ENCODE measurements at regions not wholly inside any gene's neighbourhood (a gene's known extent, or its start where the extent isn't known, plus 50 kb on each side); places are given as distances from the start of the nearest gene placed in this dataset.

- H3K27me3 ChIP-seq (ENCODE audit: insufficient read depth, low read length, poor library complexity), result no peaks in the 10 kb centered on the region
- no peak for ATAC-seq (ENCODE audit: insufficient read depth, low read depth)
- H3K9me3 ChIP-seq (ENCODE audit: insufficient read depth, low read length, severe bottlenecking), result no peaks in the 10 kb centered on the region
- H3K9ac ChIP-seq (ENCODE audit: low read depth, low read length), result no peak overlapping the region
- H3K27ac ChIP-seq (ENCODE audit: low read length), result no peak overlapping the region
- H3K4me1 ChIP-seq (ENCODE audit: insufficient read depth, low read length), result no peaks in the 10 kb centered on the region
- no peaks in the 10 kb centered on the region for H3K79me2 ChIP-seq (ENCODE audit: insufficient read depth, low read length)
- no peak overlapping the region for H3K4me2 ChIP-seq (ENCODE audit: insufficient read depth, low read length)
- H4K20me1 ChIP-seq (ENCODE audit: insufficient read depth, low read length), result no peaks in the 10 kb centered on the region
- H3K4me3 ChIP-seq (ENCODE audit: low read depth in 1 of 2, low read length in 2 of 2), result no peak overlapping the region
- no peaks in the 10 kb centered on the region for H3K36me3 ChIP-seq (ENCODE audit: insufficient read depth, low read length)
- DNase-seq, result no peak
- H2AFZ ChIP-seq (ENCODE audit: low read depth, low read length), result no peak overlapping the region
- no peak for TF ChIP-seq EZH2 (IDR thresholded peaks at IDR 0.05; ENCODE audit: borderline replicate concordance, low read depth, low read length, severe bottlenecking)
- no peak for TF ChIP-seq CTCF (IDR thresholded peaks at IDR 0.05; ENCODE audit: borderline replicate concordance, extremely low read depth, low read length, poor library complexity, severe bottlenecking)
Observed at GRCh38 chr1:190019717-190020116, 457.9 kb downstream of the BRINP3 start.

GRCh38 chr1:190022709-190023108 lies 455.0 kb downstream of the BRINP3 start:
- Histone ChIP-seq H3K4me1 (ENCODE audit: insufficient read depth, low read length) (no peaks in the 10 kb centered on the region), H3K4me2 (ENCODE audit: insufficient read depth, low read length) (no peak overlapping the region), H3K27me3 (ENCODE audit: insufficient read depth, low read length, poor library complexity) (no peaks in the 10 kb centered on the region), H3K9me3 (ENCODE audit: insufficient read depth, low read length, severe bottlenecking) (no peaks in the 10 kb centered on the region), H2AFZ (ENCODE audit: low read depth, low read length) (no peak overlapping the region), H3K79me2 (ENCODE audit: insufficient read depth, low read length) (no peaks in the 10 kb centered on the region), H3K36me3 (ENCODE audit: insufficient read depth, low read length) (no peaks in the 10 kb centered on the region), H3K4me3 (ENCODE audit: low read depth in 1 of 2, low read length in 2 of 2) (no peak overlapping the region), H3K27ac (ENCODE audit: low read length) (no peak overlapping the region), H4K20me1 (ENCODE audit: insufficient read depth, low read length) (no peaks in the 10 kb centered on the region), H3K9ac (ENCODE audit: low read depth, low read length) (no peak overlapping the region)
- ATAC-seq (ENCODE audit: insufficient read depth, low read depth), result no peak
- no peak for DNase-seq
- TF ChIP-seq EZH2 (IDR thresholded peaks at IDR 0.05; ENCODE audit: borderline replicate concordance, low read depth, low read length, severe bottlenecking) (no peak), CTCF (IDR thresholded peaks at IDR 0.05; ENCODE audit: borderline replicate concordance, extremely low read depth, low read length, poor library complexity, severe bottlenecking) (no peak)

DNA sequence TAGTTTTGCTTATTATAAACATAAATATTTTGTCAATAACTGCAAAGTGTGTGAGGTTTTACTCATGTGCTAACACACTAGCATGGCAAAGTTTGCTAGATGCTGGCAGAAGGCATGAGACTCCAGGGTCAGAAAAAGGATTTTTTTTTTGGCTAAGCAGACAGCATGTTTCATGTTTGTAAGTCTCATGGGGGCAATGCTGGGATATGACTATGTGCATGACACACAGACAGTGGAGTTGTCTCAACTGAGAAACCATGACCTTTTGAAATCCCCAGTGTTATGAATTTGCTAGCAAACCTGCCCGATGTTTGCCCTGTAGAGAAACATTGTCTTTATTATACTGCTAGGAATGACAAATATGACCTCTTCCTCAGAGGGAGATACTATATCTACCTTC lies 448.2 kb downstream of the BRINP3 start:
- TF ChIP-seq EZH2 (IDR thresholded peaks at IDR 0.05; ENCODE audit: borderline replicate concordance, low read depth, low read length, severe bottlenecking), result no peak
- TF ChIP-seq CTCF (IDR thresholded peaks at IDR 0.05; ENCODE audit: borderline replicate concordance, extremely low read depth, low read length, poor library complexity, severe bottlenecking), result no peak
- Histone ChIP-seq H3K27me3 (ENCODE audit: insufficient read depth, low read length, poor library complexity) (no peaks in the 10 kb centered on the region), H3K9ac (ENCODE audit: low read depth, low read length) (no peak overlapping the region), H3K9me3 (ENCODE audit: insufficient read depth, low read length, severe bottlenecking) (no peaks in the 10 kb centered on the region), H4K20me1 (ENCODE audit: insufficient read depth, low read length) (no peaks in the 10 kb centered on the region), H3K27ac (ENCODE audit: low read length) (no peak overlapping the region), H3K36me3 (ENCODE audit: insufficient read depth, low read length) (no peaks in the 10 kb centered on the region), H2AFZ (ENCODE audit: low read depth, low read length) (no peak overlapping the region), H3K4me1 (ENCODE audit: insufficient read depth, low read length) (no peaks in the 10 kb centered on the region), H3K4me2 (ENCODE audit: insufficient read depth, low read length) (no peak overlapping the region), H3K79me2 (ENCODE audit: insufficient read depth, low read length) (no peaks in the 10 kb centered on the region), H3K4me3 (ENCODE audit: low read depth in 1 of 2, low read length in 2 of 2) (no peak overlapping the region)
- no peak for ATAC-seq (ENCODE audit: insufficient read depth, low read depth)
- no peak for DNase-seq

DNA sequence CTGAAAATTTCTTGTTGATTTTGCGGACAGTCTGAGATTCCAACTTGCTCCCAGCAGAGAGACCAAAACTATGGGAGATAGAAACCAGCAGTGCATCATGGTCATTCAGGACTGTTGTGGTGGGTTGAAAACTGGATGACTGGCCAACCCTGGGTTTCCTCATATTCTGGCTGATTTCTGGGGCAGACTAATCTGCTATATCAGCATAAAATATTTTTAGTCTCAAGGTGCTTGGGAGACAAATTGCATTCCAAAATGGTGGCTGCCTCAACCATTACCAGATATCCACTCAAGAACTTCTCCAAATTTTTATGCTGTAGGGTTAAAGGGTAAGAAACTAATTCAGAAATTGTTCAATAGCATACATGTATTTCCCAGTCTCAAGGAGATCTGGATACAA lies 434.0 kb downstream of the BRINP3 start:
- Histone ChIP-seq H3K4me2 (ENCODE audit: insufficient read depth, low read length) (no peak overlapping the region), H4K20me1 (ENCODE audit: insufficient read depth, low read length) (no peaks in the 10 kb centered on the region), H3K27ac (ENCODE audit: low read length) (no peak overlapping the region), H3K4me1 (ENCODE audit: insufficient read depth, low read length) (no peaks in the 10 kb centered on the region), H2AFZ (ENCODE audit: low read depth, low read length) (no peak overlapping the region), H3K9ac (ENCODE audit: low read depth, low read length) (no peak overlapping the region), H3K27me3 (ENCODE audit: insufficient read depth, low read length, poor library complexity) (no peaks in the 10 kb centered on the region), H3K9me3 (ENCODE audit: insufficient read depth, low read length, severe bottlenecking) (no peaks in the 10 kb centered on the region), H3K36me3 (ENCODE audit: insufficient read depth, low read length) (no peaks in the 10 kb centered on the region), H3K79me2 (ENCODE audit: insufficient read depth, low read length) (no peaks in the 10 kb centered on the region), H3K4me3 (ENCODE audit: low read depth in 1 of 2, low read length in 2 of 2) (no peak overlapping the region)
- ATAC-seq (ENCODE audit: insufficient read depth, low read depth), result no peak
- TF ChIP-seq EZH2 (IDR thresholded peaks at IDR 0.05; ENCODE audit: borderline replicate concordance, low read depth, low read length, severe bottlenecking) (no peak), CTCF (IDR thresholded peaks at IDR 0.05; ENCODE audit: borderline replicate concordance, extremely low read depth, low read length, poor library complexity, severe bottlenecking) (no peak)
- no peak for DNase-seq
